Suppressor macrophage treated with lipopolysaccharide for 4 hours (primary cell): ENCODE measurements at regions not wholly inside any gene's neighbourhood (a gene's known extent, or its start where the extent isn't known, plus 50 kb on each side); places are given as distances from the start of the nearest gene placed in this dataset.
"Not testable (repeated sequence)": the region's sequence is repeated elsewhere in the genome, so short reads cannot be mapped to it uniquely, and the experiment has no call there.

ENCODE experiments used
- DNase-seq: peaks from one replicate; pipeline ENCODE4 v3.0.0-alpha.2; 2020

DNA sequence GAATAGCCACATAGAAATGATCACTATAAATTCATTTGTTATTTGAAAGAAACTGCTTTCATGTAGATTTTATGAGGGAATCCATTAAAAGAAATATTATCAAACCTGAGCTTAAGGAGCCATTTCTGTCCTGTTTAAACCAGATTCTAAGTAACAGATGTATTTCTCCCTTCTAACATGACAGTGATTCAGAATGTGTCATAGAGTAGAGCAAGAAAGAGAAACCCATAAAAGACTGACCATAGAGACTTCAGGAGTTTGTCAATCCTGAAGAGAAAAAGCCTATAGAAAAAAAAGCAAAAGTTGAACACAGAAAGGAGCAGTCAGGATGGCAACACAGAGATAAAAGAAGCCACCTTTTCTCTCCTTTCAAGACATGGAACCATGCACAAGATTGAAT lies 390.6 kb downstream of the PRIM2 start:
- DNase-seq, result not testable (repeated sequence)

DNA sequence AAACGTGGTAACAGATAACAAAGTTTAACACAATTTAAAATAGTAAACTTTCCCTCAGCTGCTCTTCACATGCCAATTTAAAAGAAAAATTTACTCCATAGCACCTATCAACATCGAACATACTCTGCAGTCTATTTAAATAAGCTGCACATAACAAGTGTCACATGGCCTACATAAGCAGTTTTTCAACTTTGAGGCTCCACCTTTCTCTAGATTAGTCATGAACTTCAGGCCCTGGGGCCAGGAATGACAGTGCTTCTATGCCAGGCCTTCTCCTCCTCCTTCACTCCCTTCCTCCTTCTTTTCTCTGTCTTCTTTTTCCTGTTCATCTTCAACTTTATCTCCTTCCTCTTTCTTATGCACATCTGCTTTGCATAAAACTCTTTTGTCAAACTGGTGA lies 405.1 kb downstream of the PRIM2 start:
- not testable (repeated sequence) for DNase-seq

GRCh38 chr6:57723815-57724401 lies 406.5 kb downstream of the PRIM2 start:
- DNase-seq, result not testable (repeated sequence)

- not testable (repeated sequence) for DNase-seq
These were observed 412.0 kb downstream of the PRIM2 start for GRCh38 chr6:57729407-57729806.

GRCh38 chr6:57730726-57731125 lies 413.3 kb downstream of the PRIM2 start:
- DNase-seq, result not testable (repeated sequence)

DNA sequence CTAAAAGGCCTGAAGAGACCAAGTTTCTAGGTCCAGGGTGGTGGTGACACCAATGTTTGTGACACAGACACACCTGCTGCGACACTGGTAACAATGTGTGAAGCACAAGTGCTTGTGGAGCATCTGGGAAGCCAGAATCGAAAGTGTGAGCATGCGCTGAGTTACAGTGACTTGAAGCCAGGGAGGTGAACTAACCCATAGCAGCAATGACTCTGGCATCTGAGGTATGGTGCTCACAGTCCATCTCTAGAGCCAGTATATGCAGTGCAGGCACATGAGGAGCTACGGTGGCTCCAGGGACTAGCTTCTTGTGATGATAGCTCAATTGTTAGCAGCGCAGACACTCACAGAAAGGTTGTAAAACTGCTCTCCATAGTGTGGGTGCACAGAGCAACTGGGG lies 430.3 kb downstream of the PRIM2 start:
- DNase-seq, result not testable (repeated sequence)

- not testable (repeated sequence) for DNase-seq
These were observed 442.4 kb downstream of the PRIM2 start for GRCh38 chr6:57759850-57760249.

GRCh38 chr6:57792720-57793397 lies 475.4 kb downstream of the PRIM2 start:
- DNase-seq, result not testable (repeated sequence)

DNA sequence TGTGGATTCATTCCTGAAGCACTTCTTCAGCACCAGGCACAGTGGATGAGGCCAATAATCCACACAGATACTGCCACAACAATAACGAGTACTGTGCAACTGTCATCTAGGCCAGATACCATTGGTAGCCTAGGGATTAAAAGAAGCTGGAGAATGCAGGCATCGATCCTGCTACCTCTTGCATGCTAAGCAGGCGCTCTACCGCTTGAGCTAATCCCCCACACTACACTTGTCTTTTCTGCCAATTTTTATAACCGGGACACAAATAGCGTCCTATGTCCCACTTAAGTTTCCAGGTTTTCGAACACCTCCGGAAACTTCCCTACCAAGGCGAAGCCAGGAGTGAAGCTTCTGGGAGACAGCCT lies 475.9 kb downstream of the PRIM2 start:
- not testable (repeated sequence) for DNase-seq

DNA sequence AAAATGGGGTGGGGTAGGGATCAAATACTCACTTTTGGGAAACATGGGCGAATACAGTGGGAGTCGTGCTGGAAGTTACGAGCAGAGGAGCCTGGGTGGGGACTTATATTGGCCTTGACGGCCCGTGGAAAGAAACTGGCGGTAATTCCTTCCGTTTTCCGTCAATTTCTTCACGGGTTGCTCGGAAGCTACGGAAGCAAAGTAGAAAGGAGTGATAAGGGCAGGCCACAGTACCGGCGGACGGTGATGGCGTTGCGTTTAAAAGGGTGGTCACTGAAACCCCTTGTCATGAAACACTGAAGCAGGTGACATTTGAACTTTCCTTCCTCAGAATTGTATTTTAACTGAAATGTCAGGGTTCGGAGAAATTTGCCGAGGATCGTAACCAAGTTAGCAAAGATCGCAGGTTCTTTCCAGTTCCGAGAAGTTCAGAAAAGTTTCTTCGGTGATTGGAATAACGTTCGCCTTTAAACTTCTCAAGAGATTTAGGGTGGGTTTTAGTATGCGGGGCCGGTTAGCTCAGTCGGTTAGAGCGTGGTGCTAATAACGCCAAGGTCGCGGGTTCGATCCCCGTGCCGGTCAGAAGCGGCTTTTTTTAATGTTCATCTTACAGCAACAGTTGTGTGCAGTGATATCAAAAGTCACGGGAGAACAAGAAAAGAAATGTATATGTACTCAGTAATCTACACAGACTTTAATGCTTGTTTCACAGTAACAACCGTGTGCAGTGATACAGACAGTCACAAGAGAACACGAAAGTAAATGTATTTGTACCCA lies 482.5 kb downstream of the PRIM2 start:
- DNase-seq, result not testable (repeated sequence)

DNA sequence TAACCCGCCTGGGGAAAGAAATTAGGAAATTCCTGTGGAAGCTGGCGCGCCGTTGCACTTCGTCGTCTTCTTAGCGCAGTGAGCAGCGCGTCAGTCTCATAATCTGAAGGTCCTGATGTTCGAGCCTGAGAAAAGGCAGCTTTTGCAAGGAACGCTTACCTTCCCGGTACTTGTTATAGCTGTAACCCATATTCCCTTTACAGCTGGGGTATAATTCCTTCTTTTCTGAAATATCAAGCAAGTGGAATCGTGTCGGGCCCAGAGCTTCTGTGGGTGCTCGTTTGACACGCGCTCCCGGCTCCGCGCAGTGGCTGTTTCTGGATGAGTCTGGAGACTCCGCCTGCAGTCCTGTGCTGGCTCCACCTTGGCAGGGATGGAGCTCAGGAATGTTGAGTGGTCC lies 491.2 kb downstream of the PRIM2 start:
- not testable (repeated sequence) for DNase-seq

DNA sequence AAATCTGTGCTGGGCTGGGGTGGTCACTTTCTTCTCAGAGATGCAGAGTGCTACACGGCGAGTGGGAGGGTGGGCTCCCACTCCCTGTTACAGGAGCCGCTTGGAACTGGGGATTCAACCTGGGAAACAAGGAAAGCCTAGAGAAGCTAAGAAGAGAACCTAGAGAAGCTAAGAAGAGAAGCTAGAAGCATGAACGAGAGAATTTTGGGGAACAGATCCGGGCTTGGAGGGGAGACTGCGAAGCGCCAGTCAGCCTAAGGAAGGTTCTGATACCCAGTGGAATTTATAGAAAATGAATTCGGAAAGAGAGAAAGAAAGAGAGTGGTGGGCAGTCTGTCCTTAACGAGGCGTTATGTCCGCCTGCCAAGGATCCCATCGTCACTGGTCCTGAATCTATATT lies 492.0 kb downstream of the PRIM2 start:
- not testable (repeated sequence) for DNase-seq

DNA sequence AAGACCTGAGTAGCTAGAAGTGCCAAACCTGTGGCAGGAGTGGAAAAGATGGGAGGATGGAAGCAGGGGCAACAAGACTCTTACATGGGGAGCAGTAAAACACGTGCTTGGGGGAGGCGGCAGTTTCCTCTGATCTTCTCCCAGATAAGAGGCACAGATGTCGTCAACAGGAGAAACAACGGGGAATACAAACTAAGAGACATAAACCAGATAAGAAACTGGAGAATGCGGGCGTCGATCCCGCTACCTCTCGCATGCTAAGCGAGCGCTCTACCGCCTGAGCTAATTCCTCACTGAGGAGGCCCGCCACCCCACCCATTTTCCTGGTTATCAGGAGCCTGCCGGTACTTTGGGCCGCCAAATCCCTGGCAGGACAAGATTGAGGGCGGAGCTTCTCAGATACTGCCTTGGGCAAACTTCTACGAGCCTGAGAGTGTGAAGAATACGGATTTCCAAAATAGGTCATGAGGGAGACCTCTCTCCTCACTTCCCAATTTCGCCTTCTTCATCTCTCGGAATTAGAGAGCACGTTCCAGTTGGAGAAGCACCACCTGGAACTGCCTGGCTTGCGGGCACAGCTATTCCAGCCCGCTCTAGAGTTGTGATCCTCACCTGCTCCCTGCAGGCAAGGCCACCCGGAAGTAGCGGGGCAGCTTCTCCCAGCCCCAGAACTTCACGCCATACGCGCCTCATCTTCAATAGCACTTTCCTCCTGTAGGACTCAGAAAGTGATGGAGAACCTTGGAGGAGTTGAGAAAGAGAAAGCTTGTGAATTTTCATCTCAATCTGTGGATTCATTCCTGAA lies 496.0 kb downstream of the PRIM2 start:
- DNase-seq, result not testable (repeated sequence)

DNA sequence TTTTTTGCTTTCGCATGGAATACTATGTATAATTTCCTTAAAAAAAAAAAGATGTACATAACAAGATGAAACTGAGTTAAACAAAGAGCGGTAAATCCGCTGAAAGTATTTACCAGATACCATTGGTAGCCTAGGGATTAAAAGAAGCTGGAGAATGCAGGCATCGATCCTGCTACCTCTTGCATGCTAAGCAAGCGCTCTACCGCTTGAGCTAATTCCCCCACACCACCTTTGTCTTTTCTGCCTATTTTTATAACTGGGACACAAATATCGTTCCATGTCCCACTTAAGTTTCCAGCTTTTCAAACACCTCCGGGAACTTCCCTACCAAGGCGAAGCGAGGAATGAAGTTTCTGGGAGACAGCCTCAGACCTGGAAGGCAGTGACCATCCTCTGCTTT lies 498.4 kb downstream of the PRIM2 start:
- not testable (repeated sequence) for DNase-seq

- not testable (repeated sequence) for DNase-seq
These were observed 503.9 kb downstream of the PRIM2 start for GRCh38 chr6:57821325-57821724.

DNA sequence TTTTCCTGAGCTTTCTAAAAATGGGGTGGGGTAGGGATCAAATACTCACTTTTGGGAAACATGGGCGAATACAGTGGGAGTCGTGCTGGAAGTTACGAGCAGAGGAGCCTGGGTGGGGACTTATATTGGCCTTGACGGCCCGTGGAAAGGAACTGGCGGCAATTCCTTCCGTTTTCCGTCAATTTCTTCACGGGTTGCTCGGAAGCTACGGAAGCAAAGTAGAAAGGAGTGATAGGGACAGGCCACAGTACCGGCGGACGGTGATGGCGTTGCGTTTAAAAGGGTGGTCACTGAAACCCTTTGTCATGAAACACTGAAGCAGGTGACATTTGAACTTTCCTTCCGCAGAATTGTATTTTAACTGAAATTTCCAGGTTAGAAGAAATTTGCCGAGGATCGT lies 505.0 kb downstream of the PRIM2 start:
- DNase-seq, result not testable (repeated sequence)

DNA sequence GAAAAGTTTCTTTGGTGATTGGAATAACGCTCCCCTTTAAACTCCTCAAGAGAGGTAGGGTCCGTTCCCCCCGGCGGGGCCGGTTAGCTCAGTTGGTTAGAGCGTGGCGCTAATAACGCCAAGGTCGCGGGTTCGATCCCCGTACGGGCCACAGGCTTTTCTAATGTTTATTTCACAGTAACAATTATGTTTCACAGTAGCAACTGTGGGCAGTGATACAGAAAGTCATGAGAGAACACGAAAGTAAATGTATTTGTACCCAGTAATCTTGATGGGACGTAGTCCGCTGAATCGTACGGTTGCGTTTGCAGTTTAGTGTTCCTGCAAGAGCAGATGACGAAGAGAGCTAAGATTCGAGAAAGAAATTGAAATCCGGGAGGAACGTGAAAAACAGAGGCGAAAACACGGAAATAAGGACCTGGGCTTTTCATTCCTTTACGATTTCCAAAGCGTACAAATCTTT lies 505.5 kb downstream of the PRIM2 start:
- no peak for DNase-seq

DNA sequence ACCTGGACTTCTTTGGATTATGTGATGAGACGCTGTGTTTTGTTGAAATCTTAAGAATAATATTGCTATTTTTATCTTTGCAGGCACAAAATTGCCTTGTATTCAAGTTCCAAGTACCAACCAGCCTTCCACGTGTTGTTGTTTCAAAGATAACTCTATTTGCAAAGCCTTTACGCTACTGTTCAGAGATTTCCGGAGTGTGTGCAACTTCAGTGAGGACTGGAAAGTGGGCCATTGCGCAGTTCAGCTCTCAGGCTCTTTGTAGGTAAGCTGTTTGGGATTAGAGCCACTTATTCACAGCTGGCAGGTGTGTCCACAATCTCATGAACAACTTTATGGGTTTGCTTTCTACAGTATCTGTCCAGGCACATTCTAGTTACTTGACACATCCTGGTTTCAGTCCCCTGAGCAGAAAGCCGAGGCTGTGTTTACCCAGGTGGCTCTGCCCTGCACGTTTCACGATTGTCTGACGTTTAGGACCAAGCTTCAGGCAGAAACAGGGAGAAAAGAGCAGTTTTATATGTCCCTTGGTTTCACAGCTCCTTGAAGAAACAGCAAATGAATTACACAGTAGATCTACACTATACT lies 520.3 kb downstream of the PRIM2 start:
- not testable (repeated sequence) for DNase-seq

GRCh38 chr6:57841551-57841950 lies 524.1 kb downstream of the PRIM2 start:
- not testable (repeated sequence) for DNase-seq

- DNase-seq, result not testable (repeated sequence)
These were observed 536.4 kb downstream of the PRIM2 start for GRCh38 chr6:57853745-57854407.

GRCh38 chr6:57860481-57861315 lies 543.3 kb downstream of the PRIM2 start:
- not testable (repeated sequence) for DNase-seq
